K562 (cell line): ENCODE measurements at regions not wholly inside any gene's neighbourhood (a gene's known extent, or its start where the extent isn't known, plus 50 kb on each side); places are given as distances from the start of the nearest gene placed in this dataset.

Source experiments
- EZH2 ChIP-seq: IDR thresholded peaks from 2 replicates; pipeline ENCODE4 v1.6.1; 2012; ENCODE audit warnings: low read depth, mild to moderate bottlenecking, inconsistent platforms, low read length, borderline replicate concordance
- POLR2A ChIP-seq: fragments of 450-650 bp; conservative IDR thresholded peaks from 2 replicates; pipeline ENCODE4 v1.6.1; 2016
- TCF7L2 ChIP-seq: fragments of 150-350 bp; IDR thresholded peaks from 2 replicates; pipeline ENCODE4 v1.6.1; 2016; ENCODE audit warnings: low read depth, mild to moderate bottlenecking, low read length, moderate library complexity
- TF ChIP-seq, protein P1 (sequence below), 3 experiments: IDR thresholded peaks in 2 of 3; conservative IDR thresholded peaks in 1 of 3; 2 replicates each; pipeline ENCODE4 v1.5.1; 2011 to 2012; ENCODE audit warnings: low read length in 3 of 3, mild to moderate bottlenecking in 3 of 3, control low read depth in 2 of 3, improper control_type of control experiment in 1 of 3, inconsistent platforms in 1 of 3, low read depth in 1 of 3, mixed read lengths in 1 of 3, moderate library complexity in 1 of 3; ENCODE audit not compliant: insufficient read depth in 2 of 3
- TF ChIP-seq, protein P2 (sequence below): fragments of 250-450 bp; sonication (Bioruptor Pico); IDR thresholded peaks from 2 replicates; pipeline ENCODE4 v1.5.0; 2021
- TF ChIP-seq, protein P3 (sequence below): sonication (generic); formaldehyde crosslinking; IDR thresholded peaks from 2 replicates; pipeline ENCODE4 v1.5.0; 2020; ENCODE audit warnings: missing genetic modification reagents

DNA sequence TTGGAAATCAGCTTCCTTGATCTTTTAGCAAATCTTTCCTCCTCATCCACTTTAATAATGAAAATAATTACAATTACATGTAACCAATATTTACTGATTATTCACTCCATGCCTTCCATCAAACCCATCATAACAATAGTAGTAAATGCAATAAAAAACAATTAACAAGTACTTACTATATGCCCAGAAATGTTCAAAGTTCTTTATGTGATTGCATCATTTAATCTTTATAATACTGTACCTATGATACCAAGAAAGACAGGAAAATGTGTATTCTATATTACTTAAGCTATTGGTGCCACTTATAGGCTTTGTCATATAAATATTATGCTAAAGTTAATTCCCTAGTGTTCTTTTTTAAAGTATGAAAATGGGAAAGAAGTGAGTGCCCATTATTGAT lies 210.2 kb upstream of the PKDCC start:
- TF ChIP-seq, protein P1, sequence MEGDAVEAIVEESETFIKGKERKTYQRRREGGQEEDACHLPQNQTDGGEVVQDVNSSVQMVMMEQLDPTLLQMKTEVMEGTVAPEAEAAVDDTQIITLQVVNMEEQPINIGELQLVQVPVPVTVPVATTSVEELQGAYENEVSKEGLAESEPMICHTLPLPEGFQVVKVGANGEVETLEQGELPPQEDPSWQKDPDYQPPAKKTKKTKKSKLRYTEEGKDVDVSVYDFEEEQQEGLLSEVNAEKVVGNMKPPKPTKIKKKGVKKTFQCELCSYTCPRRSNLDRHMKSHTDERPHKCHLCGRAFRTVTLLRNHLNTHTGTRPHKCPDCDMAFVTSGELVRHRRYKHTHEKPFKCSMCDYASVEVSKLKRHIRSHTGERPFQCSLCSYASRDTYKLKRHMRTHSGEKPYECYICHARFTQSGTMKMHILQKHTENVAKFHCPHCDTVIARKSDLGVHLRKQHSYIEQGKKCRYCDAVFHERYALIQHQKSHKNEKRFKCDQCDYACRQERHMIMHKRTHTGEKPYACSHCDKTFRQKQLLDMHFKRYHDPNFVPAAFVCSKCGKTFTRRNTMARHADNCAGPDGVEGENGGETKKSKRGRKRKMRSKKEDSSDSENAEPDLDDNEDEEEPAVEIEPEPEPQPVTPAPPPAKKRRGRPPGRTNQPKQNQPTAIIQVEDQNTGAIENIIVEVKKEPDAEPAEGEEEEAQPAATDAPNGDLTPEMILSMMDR (IDR thresholded peaks at IDR 0.05 in 2 of 3, conservative IDR thresholded peaks at IDR 0.05 in 1 of 3; ENCODE audit: insufficient read depth in 2 of 3, low read depth in 1 of 3, low read length in 3 of 3): no peak
- TF ChIP-seq, protein P2, sequence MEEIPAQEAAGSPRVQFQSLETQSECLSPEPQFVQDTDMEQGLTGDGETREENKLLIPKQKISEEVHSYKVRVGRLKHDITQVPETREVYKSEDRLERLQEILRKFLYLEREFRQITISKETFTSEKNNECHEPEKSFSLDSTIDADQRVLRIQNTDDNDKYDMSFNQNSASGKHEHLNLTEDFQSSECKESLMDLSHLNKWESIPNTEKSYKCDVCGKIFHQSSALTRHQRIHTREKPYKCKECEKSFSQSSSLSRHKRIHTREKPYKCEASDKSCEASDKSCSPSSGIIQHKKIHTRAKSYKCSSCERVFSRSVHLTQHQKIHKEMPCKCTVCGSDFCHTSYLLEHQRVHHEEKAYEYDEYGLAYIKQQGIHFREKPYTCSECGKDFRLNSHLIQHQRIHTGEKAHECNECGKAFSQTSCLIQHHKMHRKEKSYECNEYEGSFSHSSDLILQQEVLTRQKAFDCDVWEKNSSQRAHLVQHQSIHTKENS: no peak
- no peak for TF ChIP-seq EZH2
- TF ChIP-seq, protein P3, sequence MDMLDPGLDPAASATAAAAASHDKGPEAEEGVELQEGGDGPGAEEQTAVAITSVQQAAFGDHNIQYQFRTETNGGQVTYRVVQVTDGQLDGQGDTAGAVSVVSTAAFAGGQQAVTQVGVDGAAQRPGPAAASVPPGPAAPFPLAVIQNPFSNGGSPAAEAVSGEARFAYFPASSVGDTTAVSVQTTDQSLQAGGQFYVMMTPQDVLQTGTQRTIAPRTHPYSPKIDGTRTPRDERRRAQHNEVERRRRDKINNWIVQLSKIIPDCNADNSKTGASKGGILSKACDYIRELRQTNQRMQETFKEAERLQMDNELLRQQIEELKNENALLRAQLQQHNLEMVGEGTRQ (CRISPR knock-in tag): no peak
- TF ChIP-seq POLR2A: no peak
- TF ChIP-seq TCF7L2: no peak
